Ecto neural progenitor cell (in vitro differentiated cells): ENCODE measurements at regions not wholly inside any gene's neighbourhood (a gene's known extent, or its start where the extent isn't known, plus 50 kb on each side); places are given as distances from the start of the nearest gene placed in this dataset.
"Not testable (repeated sequence)": the region's sequence is repeated elsewhere in the genome, so short reads cannot be mapped to it uniquely, and the experiment has no call there.

Experiments
- DNase-seq: peaks from one replicate; pipeline ENCODE4 v3.0.0-alpha.2; 2018; ENCODE audit warnings: low spot score

DNA sequence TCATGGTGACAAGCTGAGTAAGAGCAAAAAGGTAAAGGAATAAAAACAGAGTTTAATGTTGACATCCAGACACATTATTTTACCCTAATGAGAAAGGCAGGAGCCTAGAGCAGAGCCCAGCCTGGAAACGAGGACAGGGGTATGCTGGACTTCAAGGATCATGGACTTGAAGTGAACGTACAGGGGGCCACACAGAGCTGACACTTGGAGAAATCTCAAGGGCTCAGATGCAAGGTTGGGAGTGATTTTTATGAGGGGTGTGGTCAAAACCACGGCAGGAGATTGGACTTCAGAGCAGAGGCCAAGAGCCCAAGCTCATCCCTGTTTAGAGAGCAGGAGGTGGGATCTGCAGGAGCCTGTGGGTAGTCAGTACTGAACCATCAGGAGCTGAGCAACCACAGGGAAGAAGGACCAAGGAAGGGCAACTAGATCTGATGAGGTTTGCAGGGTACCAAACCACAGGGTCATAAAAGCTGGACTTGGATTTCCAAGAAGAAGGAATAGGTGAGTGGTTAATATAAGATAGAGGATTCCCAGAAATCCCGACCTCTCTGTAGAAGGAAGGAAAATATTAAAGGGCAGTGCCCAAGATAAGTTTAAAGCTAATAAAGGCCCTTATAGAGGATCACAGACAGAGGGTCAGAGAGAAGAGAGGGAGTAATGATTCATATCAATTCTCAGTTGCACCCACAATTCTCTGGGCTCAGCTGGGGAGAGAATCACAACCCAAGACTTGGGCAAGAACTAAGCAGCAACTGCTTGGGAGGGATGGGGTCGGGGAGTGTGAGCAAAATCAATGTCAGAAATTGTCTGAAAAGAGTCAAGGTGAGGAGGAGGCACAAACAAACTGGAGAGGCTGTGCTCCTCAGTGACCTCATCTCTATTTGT is 331.7 kb downstream of the SOX9 start:
- no peak for DNase-seq

- no peak for DNase-seq
Measured at GRCh38 chr17:72454342-72454741, 333.5 kb downstream of the SOX9 start.

DNA sequence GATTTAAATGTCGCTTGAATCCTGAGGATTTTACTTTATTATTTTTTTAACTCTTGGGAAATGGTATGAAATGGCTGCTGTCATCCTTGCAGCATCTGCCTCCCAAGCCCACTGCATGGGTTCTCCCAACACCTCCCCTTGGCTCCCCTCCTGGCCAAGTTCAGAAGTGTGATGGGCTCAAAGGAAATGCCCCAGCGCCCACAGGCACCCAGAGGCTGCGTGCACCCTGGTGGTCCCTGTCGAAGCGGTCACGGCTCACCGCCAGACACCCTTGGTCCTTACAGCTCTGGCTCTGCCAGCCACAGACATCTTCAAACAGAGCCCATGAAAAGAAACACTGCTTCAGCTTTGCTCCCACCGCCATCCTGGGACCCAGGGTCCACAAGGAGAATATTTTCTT is 334.7 kb downstream of the SOX9 start:
- no peak for DNase-seq

GRCh38 chr17:72456075-72456474 is 335.3 kb downstream of the SOX9 start:
- no peak for DNase-seq

DNA sequence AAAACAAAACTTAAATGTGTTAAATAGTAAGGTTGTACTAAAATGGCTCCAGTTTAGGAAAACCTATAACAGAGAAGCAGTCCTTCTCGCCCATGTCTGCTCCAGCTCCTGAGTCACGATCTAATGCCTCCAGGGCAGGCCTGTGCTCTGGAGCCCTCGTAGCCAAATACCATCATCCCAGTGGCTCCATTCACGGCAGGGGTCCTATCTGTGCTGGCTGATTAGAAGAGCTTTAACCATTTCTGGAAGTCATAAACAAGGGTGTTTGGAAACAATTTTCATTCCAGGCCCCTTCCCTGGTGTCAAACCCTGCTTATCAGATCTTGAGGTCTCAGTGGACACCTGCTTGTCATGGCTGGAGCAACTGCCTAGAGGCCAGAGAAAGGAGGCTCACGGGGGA is 336.9 kb downstream of the SOX9 start:
- DNase-seq = no peak

GRCh38 chr17:72458301-72458700 is 337.5 kb downstream of the SOX9 start:
- DNase-seq = no peak

- DNase-seq = no peak
Measured at GRCh38 chr17:72460711-72461110, 339.9 kb downstream of the SOX9 start.

GRCh38 chr17:72461757-72462156 is 340.9 kb downstream of the SOX9 start:
- no peak for DNase-seq

- DNase-seq = no peak
Measured at GRCh38 chr17:72462407-72462806, 341.6 kb downstream of the SOX9 start.

DNA sequence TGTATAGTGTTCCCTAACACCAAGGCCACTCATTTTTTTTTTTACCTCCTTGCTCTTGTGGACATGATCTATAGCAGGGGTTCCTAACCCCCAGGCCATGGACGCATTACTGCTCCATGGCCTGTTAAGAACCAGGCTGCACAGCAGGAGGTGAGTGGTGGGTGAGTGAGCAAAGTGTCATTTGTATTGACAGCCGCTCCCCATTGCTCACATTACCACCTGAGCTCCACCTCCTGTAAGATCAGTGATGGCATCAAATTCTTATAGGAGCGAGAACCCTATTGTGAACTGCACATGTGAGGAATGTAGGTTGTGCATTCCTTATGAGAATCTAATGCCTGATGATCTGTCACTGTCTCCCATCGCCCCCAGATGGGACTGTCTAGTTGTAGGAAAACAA is 342.0 kb downstream of the SOX9 start:
- no peak for DNase-seq

GRCh38 chr17:72463287-72464102 is 342.7 kb downstream of the SOX9 start:
- DNase-seq = no peak

GRCh38 chr17:72464221-72464620 is 343.4 kb downstream of the SOX9 start:
- DNase-seq = not testable (repeated sequence)

- no peak for DNase-seq
Measured at GRCh38 chr17:72465191-72466024, 344.6 kb downstream of the SOX9 start.

DNA sequence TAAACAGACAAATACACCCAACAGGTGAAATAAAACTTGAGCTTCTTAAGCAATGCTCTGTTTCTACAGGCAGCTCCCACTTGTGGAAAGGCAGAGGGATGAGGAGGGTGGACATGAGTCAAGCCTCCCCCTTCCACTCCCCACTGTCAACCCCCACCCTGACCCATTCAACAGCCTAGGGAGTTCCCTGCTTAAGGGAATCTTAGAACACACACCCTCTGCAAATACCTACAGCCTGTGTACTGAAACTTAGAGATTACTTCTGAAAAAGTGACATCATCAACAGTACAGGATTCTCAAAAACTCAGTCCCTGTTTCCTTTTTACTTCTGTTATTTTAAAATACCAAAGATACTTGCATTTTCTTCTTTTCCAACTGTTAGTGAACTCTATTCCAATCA is 345.4 kb downstream of the SOX9 start:
- no peak for DNase-seq

GRCh38 chr17:72466606-72467005 is 345.8 kb downstream of the SOX9 start:
- DNase-seq = no peak

DNA sequence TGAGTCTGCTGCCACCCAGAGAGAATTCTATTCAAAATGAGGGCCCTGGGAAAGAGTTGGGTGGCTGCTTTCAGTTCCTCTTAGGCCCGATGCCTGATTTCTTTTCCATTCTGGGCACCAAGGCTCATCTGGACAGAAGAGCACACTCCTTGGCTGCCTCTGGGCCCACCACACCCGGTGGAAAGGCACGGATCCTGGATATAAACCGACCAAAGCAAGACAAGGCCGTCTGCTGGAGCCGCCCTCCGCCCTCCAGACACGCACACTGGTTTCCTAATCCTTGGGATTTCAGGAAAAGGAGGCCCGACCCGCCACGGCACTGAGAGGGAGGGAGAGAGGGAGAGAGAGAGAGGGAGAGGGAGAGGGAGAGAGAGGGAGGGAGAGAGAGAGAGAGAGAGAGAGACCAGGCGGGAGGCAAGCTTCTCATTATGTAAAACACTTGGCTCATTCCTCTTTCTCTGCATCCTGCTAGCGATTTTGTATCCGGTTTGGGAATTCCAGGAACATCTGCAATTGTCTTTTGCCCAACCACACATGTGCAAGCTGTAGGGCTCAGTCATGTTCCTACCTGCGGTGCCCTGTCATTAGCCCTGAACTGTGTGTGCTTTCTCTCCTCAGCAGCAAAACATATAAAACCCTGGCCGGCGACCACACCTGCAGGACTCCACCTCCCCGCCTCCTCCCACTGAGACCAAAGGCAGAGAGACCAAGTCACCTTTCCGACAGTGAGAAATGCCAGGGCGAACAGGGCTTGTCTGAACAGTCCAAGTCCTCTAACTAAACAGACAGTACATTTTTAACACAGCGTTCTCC is 347.2 kb downstream of the SOX9 start:
- DNase-seq = peak; percentile 69

DNA sequence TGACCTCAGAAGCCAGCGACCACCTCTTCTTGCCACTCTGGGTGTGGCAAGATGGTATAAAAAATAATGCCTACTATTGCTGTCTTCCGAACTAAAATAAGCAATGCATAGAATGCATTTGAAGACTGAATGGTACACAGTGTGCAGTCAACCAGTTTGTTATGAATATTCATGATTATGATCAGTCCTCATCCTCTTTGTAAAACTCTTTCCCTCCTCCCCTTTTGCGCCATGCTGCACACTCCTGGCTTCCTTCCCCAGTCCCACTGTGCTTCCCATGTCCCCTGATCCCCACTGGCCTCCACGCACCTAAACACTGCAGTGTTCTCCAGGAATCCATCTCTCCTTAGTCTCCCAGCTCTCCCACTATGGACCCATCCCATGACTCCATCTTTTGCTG is 348.0 kb downstream of the SOX9 start:
- DNase-seq = no peak

DNA sequence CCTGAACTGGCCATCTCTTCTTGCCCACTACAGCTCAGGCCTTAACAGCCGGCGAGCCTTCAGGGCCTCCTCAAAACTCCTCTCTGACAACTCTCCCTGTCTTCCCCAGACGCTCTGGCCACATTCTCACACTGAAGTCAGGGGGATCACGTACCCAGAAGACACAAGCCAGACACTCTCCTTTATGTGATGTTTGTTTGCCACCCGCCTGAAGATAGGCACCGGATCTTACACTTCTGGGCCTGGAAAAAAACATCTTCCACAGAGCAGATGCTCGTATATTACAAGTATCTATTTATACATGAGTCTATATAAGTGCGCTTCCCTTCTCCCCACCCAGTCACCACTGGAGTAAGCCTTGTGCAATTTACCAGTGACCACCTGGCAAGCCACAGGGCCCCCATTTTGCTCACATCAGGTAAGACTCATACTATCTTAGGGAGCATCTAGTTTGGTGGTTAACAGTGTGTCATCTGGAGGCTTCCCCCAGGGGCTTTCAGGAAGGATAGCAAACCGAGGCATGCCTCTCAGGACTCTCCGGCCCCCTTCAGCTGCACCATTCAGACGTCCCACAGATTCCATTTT is 349.4 kb downstream of the SOX9 start:
- no peak for DNase-seq

DNA sequence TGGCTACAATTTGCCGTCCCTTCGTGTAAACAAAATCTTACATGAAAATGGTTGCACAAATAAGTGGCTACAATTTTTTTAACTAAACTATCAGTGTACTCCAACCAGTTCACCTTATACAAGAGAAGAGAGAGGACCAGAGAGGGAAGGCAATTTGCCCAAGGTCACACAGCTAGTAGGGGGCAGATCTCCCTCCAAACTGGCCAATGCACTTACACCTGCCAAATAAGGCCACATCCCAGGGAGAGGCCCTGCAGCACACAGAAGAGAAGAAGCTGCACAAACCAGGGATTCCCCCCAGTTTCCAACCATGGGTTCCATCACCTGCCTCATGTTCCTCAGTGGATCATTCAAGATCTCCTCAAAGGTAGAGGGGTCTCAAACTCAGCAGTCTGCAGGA is 349.9 kb downstream of the SOX9 start:
- DNase-seq = no peak

DNA sequence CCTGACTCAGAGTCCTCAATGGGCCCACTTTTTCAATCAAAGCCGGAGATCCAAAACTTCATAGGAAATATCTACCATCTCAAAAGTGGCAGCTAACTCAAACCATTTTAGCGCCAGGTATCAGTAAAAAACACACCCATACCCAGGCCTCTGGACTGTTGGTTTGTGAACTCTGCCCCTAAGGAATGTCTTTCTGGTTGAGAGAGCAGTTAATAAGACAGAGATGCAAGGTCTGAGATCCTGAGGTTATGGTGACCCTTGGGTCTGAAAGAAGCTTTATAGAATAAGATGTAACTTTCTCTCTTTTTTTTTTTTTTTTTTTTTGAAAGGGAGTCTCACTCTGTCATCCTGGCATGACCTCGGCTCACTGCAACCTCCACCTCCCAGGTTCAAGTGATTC is 350.5 kb downstream of the SOX9 start:
- DNase-seq = no peak

- no peak for DNase-seq
Measured at GRCh38 chr17:72472106-72472505, 351.3 kb downstream of the SOX9 start.
